GM18507 (cell line): ENCODE measurements at regions not wholly inside any gene's neighbourhood (a gene's known extent, or its start where the extent isn't known, plus 50 kb on each side); places are given as distances from the start of the nearest gene placed in this dataset.
A peak's percentile ranks its signal among the peaks of the same experiment; 100 is the strongest.

ENCODE experiments used
- DNase-seq: peaks from one replicate; pipeline ENCODE4 v3.0.0; 2011; ENCODE audit warnings: low read depth; ENCODE audit not compliant: insufficient read length; ENCODE audit errors: extremely low spot score
- FAIRE-seq: peaks from 2 replicates; lab custom pipeline; 2011; peaks lifted over from hg19 to GRCh38; lab: Jason Lieb, UNC

DNA sequence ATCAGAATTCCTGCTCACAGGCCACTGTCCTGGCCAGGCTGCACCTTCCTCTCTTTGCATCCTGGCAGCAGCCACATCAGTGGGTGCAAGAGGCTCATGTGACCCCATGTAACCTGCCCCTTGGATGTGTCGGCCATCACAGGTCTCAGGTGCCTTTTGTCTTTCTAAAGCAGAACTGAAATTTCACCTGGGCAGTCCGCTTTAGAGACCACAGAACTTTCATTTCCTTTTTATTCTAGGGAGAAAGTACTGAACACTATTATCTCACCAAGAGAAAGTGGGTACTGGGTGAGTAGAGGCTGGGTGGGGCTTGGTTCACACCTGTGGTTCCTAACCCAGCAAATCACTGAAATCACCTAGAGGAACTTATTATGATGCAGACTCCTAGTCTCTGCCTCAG lies 51.7 kb upstream of the NUP160 start:
- DNase-seq (peak; percentile 36), FAIRE-seq (peak; percentile 77)
